Left forelimb (tissue), 1 donor: ENCODE measurements at regions not wholly inside any gene's neighbourhood (a gene's known extent, or its start where the extent isn't known, plus 50 kb on each side); places are given as distances from the start of the nearest gene placed in this dataset.
"Not testable (repeated sequence)": the region's sequence is repeated elsewhere in the genome, so short reads cannot be mapped to it uniquely, and the experiment has no call there.

ENCODE experiments used
- DNase-seq: peaks from one replicate; pipeline ENCODE4 v3.0.0-alpha.2; 2018; ENCODE audit warnings: low spot score

DNA sequence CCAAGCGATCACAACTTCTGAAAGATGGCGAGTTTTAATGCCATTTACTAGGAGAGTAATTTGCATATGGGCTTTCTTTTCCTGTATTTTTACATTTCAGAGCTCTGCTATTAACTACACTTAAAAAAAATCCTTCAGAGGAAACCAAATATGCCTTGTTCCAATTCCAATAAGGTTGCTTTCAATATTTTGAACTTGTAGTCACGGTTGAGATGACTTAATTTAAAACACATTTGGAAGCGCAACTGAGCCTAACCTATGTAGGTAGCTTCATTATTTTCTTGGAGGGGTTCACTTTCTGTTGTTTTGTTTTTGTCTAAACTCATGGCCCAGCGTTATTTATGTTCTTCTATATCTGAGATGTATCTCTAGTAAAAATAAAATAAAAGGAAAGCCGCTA, 93.4 kb downstream of the BLID start:
- DNase-seq: no peak

DNA sequence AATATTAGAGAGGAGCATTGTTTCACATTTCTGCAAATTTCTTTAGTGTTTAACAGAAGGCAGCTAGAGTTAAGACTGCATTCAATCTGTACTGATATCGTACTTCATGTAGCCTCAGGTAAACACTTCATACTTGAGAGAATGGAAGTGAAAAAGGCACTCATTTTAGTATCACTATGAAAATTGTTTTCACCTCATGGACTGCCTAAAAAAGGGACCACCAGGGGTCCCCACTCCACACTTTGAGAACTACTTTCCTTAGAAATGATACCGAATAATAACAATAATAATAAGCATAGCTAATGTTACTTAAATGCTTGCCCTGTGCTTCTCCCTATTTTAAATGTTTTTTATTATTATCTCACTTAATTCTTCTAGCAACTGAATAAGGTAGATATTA, 95.1 kb downstream of the BLID start:
- DNase-seq: no peak

- DNase-seq: no peak
Measured at GRCh38 chr11:122019908-122020694, 95.9 kb downstream of the BLID start.

DNA sequence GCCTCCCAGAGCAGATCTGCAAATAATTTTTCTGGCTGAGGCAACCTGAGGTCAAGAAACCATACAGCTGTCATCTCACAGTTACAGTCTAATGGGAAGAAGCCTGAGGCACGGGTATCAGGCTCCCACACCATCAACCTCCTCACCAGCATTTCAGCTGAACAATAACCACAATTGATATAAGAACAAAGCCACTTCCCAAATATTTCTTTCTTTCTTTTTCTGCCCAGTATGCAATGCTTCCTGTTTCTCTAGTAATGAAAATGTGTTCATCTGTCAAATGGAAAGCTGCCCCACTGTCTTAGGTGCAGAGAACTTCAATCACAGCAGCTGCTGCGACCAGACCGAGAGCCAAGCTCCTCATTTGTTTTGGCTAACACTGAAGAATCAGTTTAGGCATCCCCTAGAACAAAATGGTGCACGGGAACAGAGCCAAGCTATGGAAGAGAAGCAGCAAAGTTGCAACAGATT, 108.4 kb downstream of the BLID start:
- peak; percentile 69 for DNase-seq

- DNase-seq: no peak
Measured at GRCh38 chr11:122004446-122004845, 111.6 kb downstream of the BLID start.

- DNase-seq: no peak
Measured at GRCh38 chr11:122002926-122003325, 113.1 kb downstream of the BLID start.

- no peak for DNase-seq
Measured at GRCh38 chr11:122002047-122002446, 114.0 kb downstream of the BLID start.

GRCh38 chr11:121999651-122000050, 116.4 kb downstream of the BLID start:
- no peak for DNase-seq

GRCh38 chr11:121996574-121996973, 119.4 kb downstream of the BLID start:
- DNase-seq: no peak

DNA sequence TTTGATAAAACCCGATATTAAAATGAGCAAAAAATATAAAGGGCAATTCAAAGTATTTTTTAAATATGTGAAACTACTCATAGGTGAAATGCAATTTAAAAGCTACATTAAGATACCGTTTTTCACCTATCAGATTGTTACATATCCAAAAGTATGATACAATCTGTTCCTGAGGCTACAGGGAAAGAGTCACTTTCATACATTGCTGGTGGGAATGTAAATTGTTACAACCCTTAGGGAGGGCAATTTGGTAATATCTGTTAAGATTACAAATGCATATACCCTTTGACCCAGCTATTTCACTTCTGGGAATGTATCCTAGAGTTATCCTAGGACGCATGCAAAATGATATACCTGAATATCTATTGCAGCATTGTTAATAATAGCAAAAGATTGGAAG, 132.1 kb downstream of the BLID start:
- no peak for DNase-seq

- not testable (repeated sequence) for DNase-seq
Measured at GRCh38 chr11:121977914-121978313, 138.1 kb downstream of the BLID start.

GRCh38 chr11:121968638-121969037, 147.4 kb downstream of the BLID start:
- DNase-seq: no peak

DNA sequence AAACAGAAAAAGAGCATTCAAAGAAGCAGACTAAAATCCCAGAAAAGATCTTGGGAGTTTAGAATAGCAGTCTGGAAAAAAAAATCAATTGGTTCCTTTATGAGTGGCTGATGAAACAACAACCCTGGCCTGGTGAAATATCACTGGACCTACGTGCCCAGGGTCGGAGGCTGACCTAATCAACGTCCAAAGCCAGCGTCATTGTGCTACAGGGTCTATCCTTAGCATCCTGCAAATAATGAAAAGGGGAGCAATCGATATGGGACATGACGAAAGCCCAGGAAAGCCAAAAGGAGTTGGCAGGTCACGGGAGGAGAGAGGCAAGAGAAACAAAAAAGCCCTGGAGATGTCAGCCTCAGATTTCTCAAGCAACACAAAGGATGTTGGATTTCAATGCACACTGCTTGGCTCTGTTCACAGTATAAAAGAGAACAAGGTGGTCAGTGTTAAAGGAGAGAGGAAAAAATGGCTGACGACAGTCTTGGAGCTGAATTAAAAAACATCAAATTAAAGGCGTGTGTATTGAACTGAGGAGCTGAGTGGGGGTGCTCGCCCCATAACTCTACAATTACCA, 148.8 kb downstream of the BLID start:
- DNase-seq: no peak

DNA sequence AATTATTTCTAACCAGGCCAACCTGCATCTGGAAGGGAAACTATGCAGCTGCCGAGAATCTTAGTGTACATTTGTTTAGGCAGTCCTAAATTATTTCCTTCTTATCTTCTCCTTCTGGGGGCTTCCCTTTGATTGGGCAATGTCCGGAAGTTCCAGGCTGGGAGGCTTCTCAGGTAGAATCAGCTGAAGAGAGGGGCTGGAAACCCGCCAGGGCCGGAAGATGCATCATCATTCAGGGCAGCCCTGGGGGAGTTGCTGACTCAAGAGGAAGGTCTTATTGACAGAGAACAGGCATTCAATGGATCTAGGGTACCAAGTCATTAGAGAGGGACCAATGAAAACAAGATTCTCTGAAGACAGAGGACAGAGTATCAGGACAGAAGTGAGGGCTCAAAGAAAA, 150.7 kb downstream of the BLID start:
- no peak for DNase-seq

- DNase-seq: no peak
Measured at GRCh38 chr11:121964591-121964990, 151.4 kb downstream of the BLID start.

GRCh38 chr11:121963846-121964245, 152.2 kb downstream of the BLID start:
- not testable (repeated sequence) for DNase-seq

DNA sequence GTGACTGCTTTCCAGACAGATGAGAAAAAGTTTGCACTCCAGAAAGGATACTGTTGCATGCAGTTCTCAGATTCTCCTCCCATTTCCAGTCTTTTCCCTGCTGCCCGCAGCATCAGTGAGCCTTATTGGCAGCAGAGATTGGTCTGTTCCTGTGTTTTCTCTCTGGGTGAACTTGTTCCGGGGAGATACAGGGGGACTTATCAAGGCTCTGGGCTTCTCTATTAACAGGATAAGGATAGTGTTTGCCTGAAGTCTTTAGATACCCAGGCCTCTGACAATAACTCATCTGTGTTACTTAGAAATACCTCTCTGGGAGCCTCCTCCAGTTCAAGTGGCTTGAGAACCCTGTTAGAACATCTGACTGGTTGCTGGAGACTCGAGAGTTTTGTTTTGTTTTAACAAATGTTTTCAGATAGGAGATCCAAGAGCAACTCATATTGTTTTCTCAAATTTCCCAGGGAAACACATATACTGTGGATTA, 154.7 kb downstream of the BLID start:
- no peak for DNase-seq

DNA sequence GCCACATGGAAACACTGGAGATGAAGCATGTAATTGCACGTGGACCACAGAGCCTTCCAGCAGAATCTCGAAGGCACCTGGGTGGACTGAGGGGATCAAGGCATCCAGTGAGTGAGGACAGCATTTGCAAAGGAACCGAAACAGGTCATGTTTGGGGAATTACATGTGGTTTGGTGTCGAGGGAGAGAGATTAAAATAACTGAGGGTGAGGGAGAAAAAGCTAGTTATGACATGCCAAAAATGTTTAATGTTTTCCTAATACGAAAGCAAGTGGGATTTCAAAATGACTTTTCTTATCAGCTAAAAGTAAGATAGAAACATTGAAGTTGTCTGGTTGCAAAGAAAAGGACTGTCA, 157.1 kb downstream of the BLID start:
- no peak for DNase-seq

DNA sequence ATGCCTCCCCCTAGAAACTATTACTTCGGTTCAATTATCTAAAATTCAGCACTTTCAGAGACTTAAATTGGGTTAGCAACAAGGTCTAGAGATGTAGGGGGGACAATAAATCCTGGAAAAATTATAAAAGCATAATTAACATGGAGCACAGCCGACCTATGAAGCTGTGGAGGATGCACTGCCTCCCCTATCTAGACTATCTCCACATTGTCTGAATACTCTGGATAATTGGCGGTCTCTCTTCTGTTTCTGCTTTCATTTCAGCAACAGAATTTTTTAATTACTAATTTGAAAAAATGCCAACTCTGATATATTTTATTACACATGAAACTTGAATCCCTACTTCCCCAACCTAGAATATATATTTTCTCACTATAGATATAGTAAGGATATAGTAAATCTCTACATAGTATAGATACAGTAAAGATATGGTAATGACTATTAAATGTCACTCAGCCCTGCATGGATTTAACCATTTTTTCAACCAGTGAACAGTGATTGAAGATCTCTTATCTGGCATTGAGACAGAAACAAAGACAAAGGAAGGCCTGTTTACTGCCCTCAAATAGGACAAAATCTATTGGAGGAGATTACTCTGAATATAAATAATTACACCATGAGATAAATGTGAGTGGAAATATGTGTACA, 157.6 kb downstream of the BLID start:
- DNase-seq: no peak

GRCh38 chr11:121953122-121953521, 162.9 kb downstream of the BLID start:
- no peak for DNase-seq

GRCh38 chr11:121950160-121950559, 165.9 kb downstream of the BLID start:
- DNase-seq: no peak

DNA sequence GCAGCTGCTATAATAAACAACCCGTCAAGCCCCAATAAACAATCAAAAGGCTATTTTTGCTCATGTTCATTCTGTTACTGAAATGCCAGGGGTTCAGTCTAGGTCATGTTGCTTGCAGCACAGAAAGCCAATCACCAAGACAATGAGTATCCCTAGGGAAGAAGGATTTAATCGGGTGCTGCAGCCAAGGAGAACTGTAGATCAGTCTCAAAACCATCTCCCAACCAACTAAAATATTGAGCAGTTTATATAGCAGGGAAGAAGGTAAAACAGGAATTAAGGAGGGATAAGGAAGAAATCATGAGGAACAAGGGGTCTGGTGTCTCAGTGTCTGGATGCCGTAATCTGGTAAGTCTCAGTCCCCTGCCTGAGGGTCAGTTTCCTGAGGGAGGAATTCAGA, 169.5 kb downstream of the BLID start:
- DNase-seq: no peak

- no peak for DNase-seq
Measured at GRCh38 chr11:121944556-121945230, 171.3 kb downstream of the BLID start.
